GM19328 (cell line): ENCODE measurements at regions not wholly inside any gene's neighbourhood (a gene's known extent, or its start where the extent isn't known, plus 50 kb on each side); places are given as distances from the start of the nearest gene placed in this dataset.

Experiments used
- ATAC-seq: cut with Tn5 transposase; IDR thresholded peaks from one replicate; pipeline ENCODE4 v1.9.1; 2021; ENCODE audit warnings: mild to moderate bottlenecking, moderate library complexity; ENCODE audit not compliant: unreplicated experiment

GRCh38 chr21:22993822-22994574 is 1995.8 kb downstream of the NCAM2 start:
- no peak for ATAC-seq

- ATAC-seq, result no peak
These were observed 2005.7 kb downstream of the NCAM2 start for GRCh38 chr21:23003951-23004350.

- no peak for ATAC-seq
These were observed 2010.5 kb downstream of the NCAM2 start for GRCh38 chr21:23008601-23009202.

- ATAC-seq, result no peak
These were observed 2011.2 kb downstream of the NCAM2 start for GRCh38 chr21:23009360-23009759.

- no peak for ATAC-seq
These were observed 2015.8 kb downstream of the NCAM2 start for GRCh38 chr21:23014021-23014420.

- no peak for ATAC-seq
These were observed 2018.4 kb downstream of the NCAM2 start for GRCh38 chr21:23016617-23017016.

GRCh38 chr21:23017989-23018388 is 2019.8 kb downstream of the NCAM2 start:
- no peak for ATAC-seq

GRCh38 chr21:23020969-23021368 is 2022.8 kb downstream of the NCAM2 start:
- ATAC-seq, result no peak

GRCh38 chr21:23021481-23021880 is 2023.3 kb downstream of the NCAM2 start:
- no peak for ATAC-seq

GRCh38 chr21:23026878-23027277 is 2028.7 kb downstream of the NCAM2 start:
- no peak for ATAC-seq

GRCh38 chr21:23039846-23040245 is 2041.6 kb downstream of the NCAM2 start:
- ATAC-seq, result no peak

- ATAC-seq, result no peak
These were observed 2047.7 kb downstream of the NCAM2 start for GRCh38 chr21:23045955-23046354.

- no peak for ATAC-seq
These were observed 2069.5 kb downstream of the NCAM2 start for GRCh38 chr21:23067672-23068071.

GRCh38 chr21:23083242-23083641 is 2085.0 kb downstream of the NCAM2 start:
- ATAC-seq, result no peak

- ATAC-seq, result no peak
These were observed 2095.1 kb downstream of the NCAM2 start for GRCh38 chr21:23093259-23093658.

GRCh38 chr21:23099185-23099584 is 2101.0 kb downstream of the NCAM2 start:
- ATAC-seq, result no peak

GRCh38 chr21:23101111-23101510 is 2102.9 kb downstream of the NCAM2 start:
- ATAC-seq, result no peak

GRCh38 chr21:23108533-23108932 is 2110.3 kb downstream of the NCAM2 start:
- ATAC-seq, result no peak

GRCh38 chr21:23111070-23111600 is 2112.9 kb downstream of the NCAM2 start:
- no peak for ATAC-seq

GRCh38 chr21:23119491-23119890 is 2121.3 kb downstream of the NCAM2 start:
- no peak for ATAC-seq

- no peak for ATAC-seq
These were observed 2129.8 kb downstream of the NCAM2 start for GRCh38 chr21:23127973-23128372.

GRCh38 chr21:23130308-23130707 is 2132.1 kb downstream of the NCAM2 start:
- no peak for ATAC-seq
